Medulla oblongata (tissue), 1 donor: ENCODE measurements at regions not wholly inside any gene's neighbourhood (a gene's known extent, or its start where the extent isn't known, plus 50 kb on each side); places are given as distances from the start of the nearest gene placed in this dataset.
A peak's percentile ranks its signal among the peaks of the same experiment; 100 is the strongest.
"Not testable (repeated sequence)": the region's sequence is repeated elsewhere in the genome, so short reads cannot be mapped to it uniquely, and the experiment has no call there.

Experiments
- DNase-seq: peaks from one replicate; pipeline ENCODE4 v3.0.0-alpha.2; 2015; ENCODE audit errors: extremely low spot score

DNA sequence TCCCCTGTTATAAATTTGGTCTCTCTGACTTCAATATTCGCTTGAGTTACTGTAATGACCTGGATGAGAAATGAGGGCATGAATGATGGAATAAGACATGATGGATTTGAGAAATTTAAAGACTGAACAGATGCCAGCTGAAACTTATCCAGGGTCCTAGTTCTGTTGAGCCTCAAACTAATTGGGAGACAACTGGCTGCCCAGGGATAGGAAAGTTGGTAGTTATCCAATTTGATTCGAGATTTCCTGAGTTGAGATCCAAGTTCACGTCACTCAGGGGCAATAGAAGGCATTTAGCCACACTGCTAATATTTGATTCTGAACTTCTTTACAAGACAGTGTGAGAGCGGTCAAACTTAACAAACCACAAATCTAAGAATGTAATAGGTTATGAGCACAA, 159.0 kb upstream of the CXCL13 start:
- DNase-seq: no peak

DNA sequence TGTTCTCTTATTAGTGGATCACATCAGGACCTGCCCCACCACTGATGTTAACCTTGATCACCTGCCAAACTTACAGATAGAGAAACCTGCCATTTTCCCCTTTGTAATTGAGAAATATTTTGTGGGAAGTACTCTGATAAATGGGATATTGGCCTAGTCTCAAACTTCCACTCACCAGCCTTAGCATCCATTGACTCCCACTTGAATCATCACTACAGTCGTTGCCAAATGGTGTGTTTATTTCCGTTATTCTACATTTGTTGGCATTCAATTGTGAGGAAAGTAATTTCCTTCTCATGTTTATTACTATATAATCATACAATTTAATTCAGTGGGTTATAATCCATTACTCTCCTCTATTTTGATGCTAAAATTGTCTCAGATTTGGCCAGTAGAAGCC, 156.4 kb upstream of the CXCL13 start:
- DNase-seq: no peak

DNA sequence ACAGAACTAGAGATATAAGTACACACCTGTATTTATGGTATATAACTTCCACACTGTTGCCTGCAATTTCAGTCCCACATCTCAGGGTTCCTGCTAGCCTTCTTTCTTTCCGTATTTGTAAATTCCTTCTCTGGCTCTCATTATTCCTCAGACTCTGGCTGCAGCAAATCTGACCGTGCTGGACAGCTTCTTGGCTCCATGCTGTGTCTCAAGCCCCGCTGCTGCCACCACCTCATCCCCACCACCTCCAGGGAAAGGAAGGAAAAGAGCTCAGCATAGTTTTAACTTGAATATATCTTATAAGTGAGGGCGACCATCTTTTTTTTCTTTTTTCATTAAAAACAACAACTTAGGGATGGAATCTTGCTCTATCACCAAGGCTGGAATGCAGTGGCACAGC, 155.6 kb upstream of the CXCL13 start:
- DNase-seq: no peak

DNA sequence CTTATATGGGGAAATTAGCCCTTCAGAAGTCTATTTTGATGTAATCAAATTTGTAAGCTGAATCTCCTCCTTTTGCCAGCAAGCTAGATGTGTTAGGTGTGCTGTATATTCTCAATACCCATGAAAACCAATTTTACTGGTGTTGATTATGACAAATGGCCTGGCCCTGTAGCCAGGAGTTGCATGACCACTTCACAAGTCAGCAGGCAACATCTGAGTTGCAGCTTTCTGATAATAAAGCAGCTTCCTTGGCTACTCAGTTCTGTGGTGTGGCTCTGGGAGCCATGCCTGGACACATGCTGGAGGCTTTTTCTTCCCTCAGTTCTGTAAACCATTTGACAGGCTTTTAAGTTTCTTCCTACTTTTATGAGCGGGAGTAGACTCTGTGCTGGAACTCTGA, 154.1 kb upstream of the CXCL13 start:
- no peak for DNase-seq

DNA sequence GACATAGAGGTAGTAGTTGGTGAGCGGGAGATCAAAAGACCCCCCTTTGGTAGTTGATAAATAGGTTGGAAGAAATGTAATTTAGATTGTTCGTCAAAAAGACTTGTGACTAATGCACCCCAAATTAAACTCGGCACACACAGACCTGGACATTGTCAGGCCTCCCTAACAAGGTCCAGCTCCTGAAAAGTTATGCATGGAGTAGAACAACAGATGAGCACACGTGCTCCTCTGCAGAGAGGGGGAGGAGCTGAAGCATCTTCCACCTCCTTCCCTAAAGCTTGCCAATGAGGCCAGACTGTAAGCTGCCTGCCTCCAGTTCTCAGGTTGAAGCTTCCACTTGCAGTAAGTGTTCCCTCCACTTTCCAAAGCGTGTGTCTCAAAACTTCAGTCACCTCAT, 153.5 kb upstream of the CXCL13 start:
- DNase-seq: not testable (repeated sequence)

DNA sequence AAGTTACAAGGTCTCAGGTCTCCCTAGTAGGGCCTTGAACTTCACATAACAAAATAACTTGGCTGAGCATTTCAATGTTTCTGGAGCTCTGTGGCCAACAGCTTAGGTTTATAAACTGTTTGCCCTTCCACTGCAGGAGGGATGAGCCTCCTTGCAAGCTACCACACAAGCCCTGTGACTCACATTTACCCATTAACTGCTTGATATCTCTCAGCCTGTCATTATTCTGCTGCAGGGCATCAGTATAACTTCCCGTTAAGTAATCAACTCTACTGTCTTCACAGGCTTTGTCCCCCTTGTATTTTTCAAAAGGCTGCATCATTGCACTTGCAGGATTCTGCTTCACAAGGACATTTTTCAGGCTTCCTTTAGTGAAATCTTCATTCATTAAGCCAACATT, 151.7 kb upstream of the CXCL13 start:
- no peak for DNase-seq

DNA sequence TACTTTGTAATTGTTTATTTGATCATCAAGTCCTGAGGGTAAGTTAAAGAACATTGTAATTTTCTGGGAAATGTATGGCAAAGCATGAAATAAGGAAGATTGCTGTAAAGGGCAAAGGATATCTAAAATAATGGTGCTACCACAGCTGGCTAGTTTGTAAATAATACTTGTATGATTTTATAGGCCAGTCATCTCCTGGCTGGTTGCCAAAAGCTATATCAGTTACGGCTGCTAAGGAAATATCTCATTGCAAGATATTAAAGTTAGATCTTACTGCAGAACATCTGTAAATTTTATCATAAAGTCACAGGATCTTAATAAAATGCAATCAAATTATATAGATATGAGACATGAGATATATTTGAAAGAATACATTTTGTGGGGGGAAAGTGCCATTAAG, 150.8 kb upstream of the CXCL13 start:
- no peak for DNase-seq

DNA sequence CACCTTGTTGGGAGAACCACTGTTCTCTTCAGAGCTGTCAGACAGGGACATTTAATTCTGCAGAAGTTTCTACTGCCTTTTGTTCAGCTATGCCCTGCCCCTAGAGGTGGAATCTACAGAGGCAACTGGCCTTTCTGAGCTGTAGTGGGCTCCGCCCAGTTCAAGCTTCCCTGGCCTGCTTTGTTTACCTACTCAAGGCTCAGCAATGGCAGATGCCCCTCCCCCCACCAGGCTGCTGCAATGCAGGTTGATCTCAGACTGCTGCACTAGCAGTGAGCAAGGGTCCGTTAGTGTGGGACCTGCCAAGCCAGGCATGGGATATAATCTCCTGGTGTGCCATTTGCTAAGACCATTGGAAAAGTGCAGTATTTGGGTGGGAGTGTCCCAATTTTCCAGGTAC, 141.5 kb upstream of the CXCL13 start:
- DNase-seq: not testable (repeated sequence)

DNA sequence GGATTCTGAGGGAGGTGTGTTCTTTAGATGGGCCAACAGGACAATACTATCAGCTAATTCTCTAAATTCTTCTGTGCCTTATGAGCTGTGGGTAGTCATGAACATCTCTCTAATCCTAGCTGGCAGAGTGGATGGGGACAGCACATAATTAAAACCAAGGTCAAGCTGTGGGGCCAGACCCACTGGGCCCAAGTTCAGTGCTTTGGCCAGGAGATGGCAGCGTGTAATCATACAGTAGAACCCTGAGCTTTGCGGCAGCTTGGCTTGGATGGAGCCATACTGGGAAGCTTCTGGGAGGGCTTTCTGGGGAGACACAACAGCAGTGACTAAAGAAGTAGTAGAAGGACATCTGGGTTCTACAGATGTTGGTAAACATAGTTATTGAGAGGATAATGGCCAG, 140.3 kb upstream of the CXCL13 start:
- peak; percentile 18 for DNase-seq

DNA sequence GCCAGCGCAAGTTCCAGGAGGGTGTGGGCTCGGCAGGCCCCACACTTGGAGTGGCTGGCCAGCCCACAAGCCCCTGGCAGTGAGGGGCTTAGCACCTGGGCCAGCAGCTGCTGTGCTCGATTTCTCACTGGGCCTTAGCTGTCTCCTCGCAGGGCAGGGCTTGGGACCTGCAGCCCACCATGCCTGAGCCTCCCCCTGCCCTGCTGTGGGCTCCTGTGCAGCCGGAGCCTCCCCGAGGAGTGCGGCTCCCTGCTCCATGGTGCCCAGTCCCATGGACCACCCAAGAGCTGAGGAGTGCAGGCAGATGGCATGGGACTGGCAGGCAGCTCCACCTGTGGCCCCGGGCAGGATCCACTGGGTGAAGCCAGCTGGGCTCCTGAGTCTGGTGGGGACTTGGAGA, 139.2 kb upstream of the CXCL13 start:
- no peak for DNase-seq

DNA sequence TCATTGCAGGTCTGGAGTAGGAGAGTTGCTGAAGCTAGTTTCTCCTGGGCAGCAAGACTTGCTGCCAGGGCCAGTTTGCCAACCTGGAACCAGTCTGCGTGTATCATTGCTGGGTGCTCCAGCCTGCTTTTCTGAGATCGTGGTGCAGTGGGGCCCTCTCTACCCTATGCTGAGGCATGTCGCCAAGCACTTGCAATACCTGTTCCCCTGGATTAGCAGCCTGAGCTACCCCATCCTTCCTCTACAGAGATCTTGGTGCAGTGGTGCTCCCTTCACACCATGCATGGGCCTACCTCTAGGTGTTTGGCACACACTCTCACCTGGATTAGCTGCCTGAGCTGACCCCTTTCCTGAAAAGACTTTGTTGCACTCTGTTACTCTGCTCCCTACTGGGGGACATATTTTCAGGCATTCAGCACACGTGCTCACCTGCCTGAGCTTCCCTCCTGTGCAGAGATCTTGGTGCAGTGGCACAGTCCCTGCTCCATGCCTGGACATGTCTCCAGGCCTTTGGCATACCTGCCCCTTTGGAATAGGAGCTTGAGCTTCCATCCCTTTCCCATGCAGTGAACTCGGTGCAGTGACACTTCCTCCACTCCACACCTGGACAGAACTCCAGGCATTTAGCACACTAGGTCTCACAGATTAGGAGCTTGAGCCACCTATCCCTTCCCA, 133.7 kb upstream of the CXCL13 start:
- no peak for DNase-seq

DNA sequence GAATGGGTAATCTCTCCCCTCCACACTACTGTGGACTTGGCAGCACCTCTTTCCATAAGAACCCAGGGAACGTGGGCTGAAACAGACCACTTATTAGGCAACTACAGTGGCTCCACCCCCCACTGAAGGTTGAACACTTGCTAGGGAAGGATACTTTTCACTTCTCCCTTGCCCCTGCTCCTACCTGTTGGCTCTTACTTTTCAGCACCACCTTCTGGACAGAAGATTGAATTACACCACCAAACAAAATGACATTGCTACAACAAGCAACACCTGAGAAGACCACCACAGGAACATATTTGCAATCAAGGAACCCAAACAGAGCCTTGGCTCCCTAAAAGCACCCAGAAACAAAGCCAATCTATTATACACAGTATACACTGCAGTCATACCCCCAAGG, 132.1 kb upstream of the CXCL13 start:
- DNase-seq: no peak

DNA sequence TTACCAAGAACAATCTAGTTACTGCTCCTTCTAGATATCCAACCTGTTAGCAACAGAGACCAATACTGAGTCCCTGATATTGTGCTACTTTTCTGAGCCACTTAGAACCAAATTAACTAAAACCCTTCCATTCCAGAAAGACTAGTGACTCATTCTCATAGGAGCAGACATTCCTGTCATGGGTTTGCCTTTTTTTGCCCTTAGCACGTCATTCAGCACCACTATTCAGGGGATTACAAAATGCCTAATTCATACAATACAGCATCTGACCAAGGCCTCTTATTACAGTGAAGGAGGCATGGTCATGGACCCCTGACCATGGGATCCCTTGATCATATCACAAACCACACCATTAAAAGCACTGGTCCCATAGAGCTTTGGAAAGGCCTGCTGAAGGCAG, 123.8 kb upstream of the CXCL13 start:
- DNase-seq: no peak

DNA sequence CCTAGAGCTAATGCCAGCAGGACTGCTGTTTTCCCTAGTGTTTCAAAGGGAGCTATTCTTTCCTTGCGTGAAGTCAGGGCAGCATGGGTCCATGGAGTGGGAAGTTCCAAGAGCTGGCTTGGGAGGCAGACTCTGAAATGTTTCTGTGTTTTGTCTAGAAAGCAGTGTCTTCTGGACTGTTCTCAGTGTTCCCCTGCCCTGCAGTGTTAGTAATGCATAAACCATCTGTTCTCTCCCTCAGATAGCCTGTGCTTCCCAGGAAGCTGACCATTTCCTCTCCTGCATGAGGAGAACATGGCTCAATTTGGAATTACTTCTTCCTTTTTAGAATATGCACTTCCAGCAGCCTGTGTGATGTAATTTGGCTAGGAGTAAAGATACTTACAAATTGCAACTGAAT, 116.7 kb upstream of the CXCL13 start:
- peak; percentile 5 for DNase-seq

DNA sequence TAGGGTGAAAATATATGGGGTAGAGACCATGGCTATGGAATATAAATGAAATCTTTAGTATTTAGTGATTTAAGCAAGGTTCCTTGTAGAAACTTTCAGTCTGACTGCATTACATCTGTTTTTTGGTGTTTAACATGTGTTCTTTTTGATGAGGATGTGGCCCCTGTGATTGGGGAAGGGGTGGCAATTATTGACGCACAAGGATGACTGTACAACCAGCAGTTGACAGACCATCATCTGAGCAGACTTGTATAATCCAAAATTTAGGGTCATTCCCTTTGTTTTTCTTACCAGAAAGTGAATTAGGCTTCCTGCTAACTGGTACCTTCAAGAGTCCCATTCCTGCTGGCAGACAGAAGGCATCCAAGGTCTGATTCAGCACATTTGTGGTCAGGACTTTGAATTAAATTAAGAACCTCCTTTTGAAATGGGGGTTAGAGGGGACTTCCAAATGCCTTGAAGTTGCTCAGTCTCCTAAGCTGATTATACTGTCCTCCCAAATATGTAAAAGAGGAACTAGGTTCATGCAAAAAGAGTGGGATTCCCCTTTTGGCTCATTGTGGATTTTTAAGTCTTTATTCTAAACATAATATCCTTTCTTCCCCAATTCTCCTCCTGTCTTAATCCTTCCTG, 112.4 kb upstream of the CXCL13 start:
- no peak for DNase-seq

DNA sequence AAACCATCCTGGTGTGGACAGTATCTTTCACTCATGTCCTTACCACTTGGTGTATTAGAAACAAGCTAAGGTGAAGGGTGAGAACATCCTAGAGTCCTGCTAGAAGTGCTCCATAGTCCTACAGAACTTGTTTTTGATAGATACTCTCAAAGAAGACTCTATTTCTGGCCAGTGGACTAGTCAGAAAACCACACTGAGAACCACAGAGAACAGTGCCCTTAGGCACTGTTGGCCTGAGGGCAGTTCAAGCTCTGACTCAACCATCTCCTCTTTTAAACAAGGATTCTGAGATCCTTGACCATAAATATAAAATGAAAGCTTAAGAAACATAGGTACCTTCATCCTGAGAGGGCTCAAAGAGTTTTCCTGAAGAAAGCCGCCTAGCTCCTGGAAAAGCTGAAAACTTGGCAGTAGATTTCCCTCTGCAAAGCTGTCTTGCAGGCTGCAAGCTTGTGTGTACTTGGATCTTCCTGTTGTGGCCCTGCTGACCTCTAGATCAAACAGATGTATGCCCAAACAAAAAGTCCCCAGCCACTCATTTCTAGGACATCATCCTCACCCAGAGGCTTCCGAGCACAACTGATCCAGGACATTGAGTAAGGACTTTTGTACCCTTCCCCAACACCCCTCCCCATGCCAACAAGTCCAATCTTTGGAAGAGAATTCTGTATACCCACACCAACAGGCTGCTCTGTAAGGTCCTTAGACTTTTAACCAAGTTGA, 111.6 kb upstream of the CXCL13 start:
- DNase-seq: no peak

DNA sequence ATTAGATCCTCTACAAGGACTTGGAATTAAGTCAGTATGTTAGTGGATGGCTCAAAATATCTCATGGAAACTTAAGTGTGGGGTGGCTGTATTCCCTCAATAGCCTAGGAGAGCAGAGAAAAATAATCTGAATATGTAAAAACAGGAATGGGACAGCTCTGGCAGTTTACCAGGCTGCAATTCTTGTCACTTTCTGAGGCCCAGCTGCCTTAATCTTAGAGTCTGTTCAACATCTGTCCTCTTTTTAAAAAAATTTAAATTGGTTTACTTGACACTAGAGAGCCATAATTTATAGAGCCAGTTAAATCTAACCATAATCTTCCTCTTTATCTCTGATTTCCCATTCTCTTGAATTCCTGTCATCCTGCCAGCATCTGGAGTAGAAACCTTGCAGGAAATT, 109.2 kb upstream of the CXCL13 start:
- no peak for DNase-seq

DNA sequence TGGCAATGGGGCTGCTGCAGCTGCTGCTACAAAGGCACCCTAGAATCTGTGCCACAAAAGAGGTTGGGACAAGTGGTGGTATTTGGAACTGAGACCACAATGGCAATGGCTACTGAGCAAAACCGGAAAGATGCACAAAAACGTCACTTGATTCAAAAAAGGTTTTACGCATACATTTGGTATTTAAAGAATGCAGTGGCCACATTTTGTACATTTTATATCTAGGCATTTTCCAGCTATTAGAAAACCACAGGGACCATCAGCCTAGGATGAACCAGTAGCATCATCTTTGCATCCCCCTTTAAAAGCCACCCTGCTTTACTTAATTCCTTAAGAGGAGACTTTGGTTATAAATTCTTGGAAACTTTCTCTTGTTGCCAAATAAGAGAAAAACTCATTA, 104.8 kb upstream of the CXCL13 start:
- no peak for DNase-seq

DNA sequence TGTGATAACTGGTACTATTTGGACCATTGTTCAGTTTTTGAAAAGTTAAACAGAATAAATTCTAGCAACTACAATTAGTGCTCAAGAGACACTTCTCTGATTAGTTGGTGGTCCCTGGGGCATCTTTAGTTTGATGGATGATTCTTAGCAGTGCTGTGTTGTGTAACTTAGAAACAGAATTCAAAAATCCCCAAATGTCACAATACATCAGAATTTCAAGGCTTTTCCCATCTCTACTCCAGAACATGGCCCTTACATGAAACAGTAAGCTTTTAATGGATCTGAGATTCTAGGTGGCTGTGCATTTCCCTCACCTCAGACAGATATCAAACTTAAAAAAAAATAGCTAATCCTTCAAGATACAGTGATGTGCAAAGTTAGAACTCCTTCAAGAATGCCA, 104.4 kb upstream of the CXCL13 start:
- DNase-seq: no peak

DNA sequence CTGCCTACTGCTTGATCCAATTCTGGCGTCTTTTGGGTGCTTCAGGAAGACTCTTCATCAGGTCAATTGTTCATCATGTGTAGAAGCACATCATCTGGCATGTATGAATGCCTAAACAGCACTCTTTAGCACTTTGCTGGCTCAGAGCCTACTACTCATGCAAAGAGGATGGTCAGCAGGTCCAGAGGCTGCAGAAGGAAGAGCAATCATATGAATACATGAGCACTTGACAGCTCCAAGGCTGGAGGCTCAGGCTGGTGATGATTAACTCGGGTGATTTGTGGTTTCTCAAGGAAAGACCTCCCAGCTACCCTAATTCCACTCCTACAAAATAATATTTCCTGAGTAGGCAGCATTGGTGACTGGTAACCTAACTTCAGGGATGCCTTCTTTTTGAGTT, 103.8 kb upstream of the CXCL13 start:
- DNase-seq: no peak

DNA sequence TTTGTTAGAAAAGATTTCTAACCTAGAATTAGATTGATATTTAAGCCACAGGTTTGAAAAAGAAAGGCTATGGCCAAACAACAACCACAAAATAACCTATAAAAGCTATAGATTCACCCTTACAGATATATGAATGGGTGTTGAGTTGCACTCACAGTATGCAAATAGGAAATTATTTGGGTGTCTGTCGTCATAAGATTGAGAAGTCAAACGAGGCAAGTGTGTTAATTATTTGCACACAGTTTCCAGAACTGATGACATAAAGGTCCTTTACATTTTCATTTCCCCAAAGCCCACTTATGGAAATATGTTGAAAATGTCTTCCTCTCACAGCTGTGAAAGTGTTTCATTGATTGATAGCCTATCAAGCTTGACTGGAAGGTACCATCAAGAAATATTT, 101.2 kb upstream of the CXCL13 start:
- no peak for DNase-seq

DNA sequence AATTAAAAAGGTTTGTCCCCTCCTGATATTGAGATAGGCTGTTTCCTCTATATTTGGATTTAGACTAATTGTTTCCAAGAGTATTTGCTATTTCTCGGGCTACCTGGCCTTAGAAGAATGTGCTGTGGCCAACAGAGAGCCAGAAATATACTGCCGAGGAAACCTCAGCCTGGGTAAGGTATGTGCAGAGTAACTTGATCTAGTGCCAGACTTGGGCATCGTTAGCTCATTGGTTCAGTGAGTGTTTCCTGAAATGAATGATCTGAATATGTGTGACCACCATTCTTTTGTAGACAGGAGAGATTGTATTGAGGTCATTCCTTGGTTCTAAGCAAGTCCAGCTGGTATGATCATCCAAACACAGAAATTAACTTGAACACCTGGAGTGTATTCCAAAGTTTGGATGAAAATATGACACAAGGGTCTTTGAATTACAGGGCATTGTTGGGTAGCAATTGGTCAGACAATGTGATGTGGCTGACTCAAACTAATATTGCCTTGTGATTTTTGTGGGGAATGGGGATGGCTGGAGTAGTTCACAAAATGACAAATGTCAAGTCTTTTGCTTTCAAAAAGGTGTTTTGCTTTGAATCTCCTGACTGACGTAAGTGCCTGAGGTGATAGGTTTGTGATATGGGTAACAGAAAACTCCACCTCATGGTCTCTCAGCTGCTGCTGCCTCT, 100.2 kb upstream of the CXCL13 start:
- no peak for DNase-seq

DNA sequence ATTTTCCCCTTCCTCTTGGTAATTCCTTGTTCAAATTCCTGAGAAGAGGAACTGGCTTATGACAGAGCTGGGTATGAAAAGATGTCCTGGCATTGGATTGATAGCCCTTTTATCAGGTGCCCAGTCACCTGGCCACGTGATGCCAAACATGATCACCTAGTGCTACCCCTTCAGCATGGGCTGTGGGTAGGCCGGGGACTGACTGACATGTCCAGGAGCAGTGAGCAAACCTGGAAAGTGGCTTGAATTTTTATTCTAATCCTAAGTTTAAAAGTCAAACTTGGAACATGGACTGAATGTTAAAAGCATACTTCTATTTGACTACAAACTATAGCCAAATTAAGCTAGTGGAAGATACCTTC, 99.7 kb upstream of the CXCL13 start:
- DNase-seq: no peak
